RPMI8226 (cell line): ENCODE measurements at regions not wholly inside any gene's neighbourhood (a gene's known extent, or its start where the extent isn't known, plus 50 kb on each side); places are given as distances from the start of the nearest gene placed in this dataset.

ENCODE experiments used
- DNase-seq: peaks from one replicate; pipeline ENCODE4 v3.0.0-alpha.2; 2015

- no peak for DNase-seq
Measured at GRCh38 chr4:126794363-126794762, 838.4 kb upstream of the INTU start.

- no peak for DNase-seq
Measured at GRCh38 chr4:126798214-126798613, 834.5 kb upstream of the INTU start.

DNA sequence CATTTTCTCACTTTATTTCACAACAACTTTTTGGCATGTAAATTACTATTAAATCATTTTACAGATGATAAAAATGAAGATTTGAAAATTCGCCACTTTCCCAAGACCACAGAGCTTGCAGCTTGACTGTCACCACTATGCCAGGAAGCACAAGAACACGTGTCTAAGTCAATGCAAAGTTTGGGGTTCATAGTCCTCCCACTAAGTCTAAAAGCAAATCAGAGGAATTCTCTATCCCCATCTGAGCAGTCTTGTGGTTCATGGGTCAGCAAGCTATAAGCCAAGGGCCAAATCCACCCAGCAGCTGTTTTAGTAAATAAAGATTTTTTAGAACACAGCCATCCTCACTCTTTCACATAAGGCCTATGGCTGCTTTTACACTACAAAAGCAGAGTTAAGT lies 833.3 kb upstream of the INTU start:
- DNase-seq, result no peak

GRCh38 chr4:126799971-126800574 lies 832.7 kb upstream of the INTU start:
- no peak for DNase-seq

- DNase-seq, result no peak
Measured at GRCh38 chr4:126800575-126801141, 832.1 kb upstream of the INTU start.

GRCh38 chr4:126807132-126807531 lies 825.6 kb upstream of the INTU start:
- no peak for DNase-seq

DNA sequence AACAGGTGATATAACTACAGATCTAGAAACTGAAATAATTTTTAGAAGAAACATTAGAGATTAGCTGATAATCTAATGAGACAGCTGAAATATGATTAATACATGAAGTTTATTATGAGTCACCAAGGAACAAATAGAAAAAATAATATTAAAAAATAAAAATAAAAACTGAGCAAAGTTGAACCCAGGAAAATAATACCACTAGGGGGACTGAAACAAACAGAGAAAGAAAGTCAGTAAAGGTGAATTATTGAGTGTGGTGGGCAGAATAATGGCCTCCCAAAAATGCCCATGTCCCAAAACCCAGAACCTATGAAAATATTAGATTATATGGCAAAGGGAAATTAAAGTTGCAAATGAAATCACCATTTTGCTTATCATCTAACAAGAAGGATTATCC lies 820.7 kb upstream of the INTU start:
- no peak for DNase-seq

DNA sequence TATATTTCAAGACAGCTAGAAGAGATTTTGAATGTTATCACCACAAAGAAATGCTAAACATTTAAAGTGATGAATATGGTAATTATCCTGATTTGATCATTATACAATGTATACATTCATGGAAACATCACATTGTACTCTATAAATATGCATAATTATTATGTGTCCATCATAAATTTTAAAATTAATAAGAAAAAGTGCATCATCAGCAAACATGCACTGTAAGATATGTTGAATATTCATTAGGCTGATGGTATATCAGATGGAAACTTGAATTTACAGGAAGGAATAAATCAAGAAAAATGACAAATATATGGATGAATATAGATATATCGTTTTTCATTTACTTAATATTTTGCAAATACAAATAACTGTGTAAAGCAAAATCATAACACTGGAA lies 812.1 kb upstream of the INTU start:
- no peak for DNase-seq

GRCh38 chr4:126821152-126821551 lies 811.6 kb upstream of the INTU start:
- no peak for DNase-seq

GRCh38 chr4:126825083-126825482 lies 807.7 kb upstream of the INTU start:
- DNase-seq, result no peak

GRCh38 chr4:126827669-126828068 lies 805.1 kb upstream of the INTU start:
- DNase-seq, result no peak

DNA sequence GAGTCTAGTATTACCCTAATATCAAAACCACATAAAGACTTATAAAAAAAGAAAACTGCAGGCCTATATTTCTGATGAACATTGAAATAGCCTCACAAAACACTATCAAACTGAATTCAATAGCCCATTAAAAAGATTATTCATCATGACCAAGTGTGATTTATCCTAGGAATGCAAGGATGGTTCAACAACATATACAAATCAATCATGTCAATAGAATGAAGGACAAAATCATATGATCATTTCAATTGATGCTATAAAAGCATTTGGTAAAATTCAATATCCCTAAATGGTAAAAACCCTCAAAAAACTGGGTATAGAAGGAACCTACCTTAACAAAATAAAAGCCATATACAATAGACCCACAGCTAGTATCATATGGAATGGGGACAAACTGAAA lies 797.9 kb upstream of the INTU start:
- DNase-seq, result no peak

- no peak for DNase-seq
Measured at GRCh38 chr4:126838941-126839679, 793.6 kb upstream of the INTU start.

- no peak for DNase-seq
Measured at GRCh38 chr4:126843492-126844067, 789.2 kb upstream of the INTU start.

GRCh38 chr4:126850286-126850685 lies 782.5 kb upstream of the INTU start:
- no peak for DNase-seq

DNA sequence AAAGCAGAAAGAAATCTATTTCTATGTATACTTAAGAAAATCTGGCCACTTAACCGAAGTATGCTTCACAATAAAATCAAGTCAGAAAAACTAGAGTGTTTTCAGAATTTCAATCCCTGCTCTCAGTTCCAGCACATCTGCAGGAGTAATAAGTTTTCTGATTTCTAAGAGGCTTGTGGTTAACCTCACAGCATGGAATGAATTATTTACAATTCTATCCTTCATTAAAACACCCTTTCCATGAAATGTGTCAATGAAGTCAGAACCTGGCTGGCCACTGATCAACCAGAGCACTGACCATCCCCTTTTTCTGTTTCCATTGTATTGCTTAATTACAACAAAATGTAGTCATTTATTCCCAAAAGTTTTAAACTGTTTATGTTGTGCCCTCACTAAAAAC lies 781.4 kb upstream of the INTU start:
- DNase-seq, result no peak

DNA sequence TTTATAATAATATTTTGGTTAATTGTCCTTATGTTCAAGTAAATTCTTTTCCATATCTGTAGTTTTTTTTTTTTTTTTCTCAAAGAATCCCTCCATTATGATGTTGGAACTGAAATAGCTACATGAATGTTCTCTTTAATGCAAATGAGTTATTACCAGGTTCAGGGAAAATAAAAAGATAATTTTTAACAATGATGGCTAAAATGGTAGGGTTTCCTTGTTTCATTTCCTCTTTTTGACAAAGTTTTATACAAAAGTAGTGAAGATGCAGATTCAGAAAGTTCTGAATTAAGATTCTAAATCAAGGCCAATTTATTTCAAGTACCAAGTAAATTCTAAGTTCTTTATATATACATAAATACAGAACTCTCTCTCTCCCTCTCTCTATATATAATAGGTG lies 779.0 kb upstream of the INTU start:
- no peak for DNase-seq

GRCh38 chr4:126856906-126857305 lies 775.9 kb upstream of the INTU start:
- no peak for DNase-seq

- DNase-seq, result no peak
Measured at GRCh38 chr4:126859314-126859713, 773.4 kb upstream of the INTU start.

GRCh38 chr4:126859872-126860271 lies 772.9 kb upstream of the INTU start:
- no peak for DNase-seq

DNA sequence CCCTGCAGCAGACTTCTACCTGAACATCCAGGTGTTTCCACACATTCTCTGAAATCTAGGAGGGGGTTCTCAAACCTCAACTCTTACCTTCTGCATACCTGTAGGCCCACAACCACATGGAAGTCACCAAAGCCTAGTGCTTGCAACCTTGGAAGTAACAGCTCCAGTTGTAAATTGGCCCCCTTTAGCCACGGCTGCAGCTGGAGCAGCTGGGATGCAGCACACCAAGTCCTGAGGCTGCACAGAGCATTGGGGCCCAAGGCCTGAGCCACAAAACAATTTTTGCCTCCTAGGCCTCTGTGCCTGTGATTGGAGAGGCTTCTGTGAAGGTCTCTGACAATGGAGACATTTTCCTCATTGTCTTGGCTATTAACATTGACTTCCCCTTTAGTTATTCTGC lies 772.4 kb upstream of the INTU start:
- DNase-seq, result no peak

GRCh38 chr4:126869967-126870366 lies 762.8 kb upstream of the INTU start:
- no peak for DNase-seq

DNA sequence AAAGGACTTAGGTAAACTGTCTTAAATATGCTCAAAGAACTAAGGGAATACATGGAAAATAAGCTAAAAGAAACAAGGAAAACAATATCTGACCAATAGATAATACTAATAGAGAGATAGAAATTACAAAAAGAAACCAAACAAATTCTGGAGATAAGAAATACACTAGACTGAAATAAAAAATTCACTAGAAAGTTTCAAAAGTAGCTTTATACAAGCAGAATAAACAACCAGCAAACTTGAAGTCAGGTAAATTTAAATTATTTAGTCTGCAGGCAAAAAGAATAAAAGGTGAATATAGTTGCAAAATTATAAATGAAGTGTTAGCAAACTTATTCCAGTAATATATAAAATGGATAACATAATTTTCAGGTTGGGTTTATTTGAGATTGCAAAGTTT lies 760.9 kb upstream of the INTU start:
- no peak for DNase-seq

- DNase-seq, result no peak
Measured at GRCh38 chr4:126874533-126874932, 758.2 kb upstream of the INTU start.
